Endothelial cell of umbilical vein (primary cell): ENCODE measurements at regions not wholly inside any gene's neighbourhood (a gene's known extent, or its start where the extent isn't known, plus 50 kb on each side); places are given as distances from the start of the nearest gene placed in this dataset.

ENCODE experiments used
- CTCF ChIP-seq, 2 donors: IDR thresholded peaks; 1 replicate in 1 of 2; 2 replicates in 1 of 2; pipeline ENCODE4 v1.5.1; 2011; ENCODE audit warnings: low read length in 2 of 2, mild to moderate bottlenecking in 2 of 2, moderate library complexity in 2 of 2, control low read depth in 1 of 2, inconsistent platforms in 1 of 2, low read depth in 1 of 2; ENCODE audit not compliant: insufficient read depth in 1 of 2; ENCODE audit errors: extremely low read depth in 1 of 2
- EZH2 ChIP-seq: IDR thresholded peaks from 2 replicates; pipeline ENCODE4 v1.6.1; 2012; ENCODE audit warnings: borderline replicate concordance, low read depth, mild to moderate bottlenecking, moderate library complexity, low read length, inconsistent platforms; ENCODE audit not compliant: severe bottlenecking
- JUN ChIP-seq: IDR thresholded peaks from 2 replicates; pipeline ENCODE4 v1.6.1; 2011; ENCODE audit warnings: borderline replicate concordance, low read depth; ENCODE audit not compliant: insufficient read length, insufficient read depth
- MAX ChIP-seq: IDR thresholded peaks from 2 replicates; pipeline ENCODE4 v1.6.1; 2011; ENCODE audit not compliant: insufficient read depth, insufficient read length
- POLR2A ChIP-seq: IDR thresholded peaks from 2 replicates; pipeline ENCODE4 v1.6.1; 2012; ENCODE audit warnings: low read depth, mild to moderate bottlenecking, control low read depth, low read length
- POLR2AphosphoS5 ChIP-seq: IDR thresholded peaks from 2 replicates; pipeline ENCODE4 v1.6.1; 2012; ENCODE audit warnings: low read depth, mild to moderate bottlenecking, control low read depth, low read length, moderate library complexity; ENCODE audit not compliant: insufficient read depth

GRCh38 chr4:10276152-10276551 lies 159.6 kb upstream of the WDR1 start:
- TF ChIP-seq CTCF (IDR thresholded peaks at IDR 0.05; ENCODE audit: extremely low read depth in 1 of 2, insufficient read depth in 1 of 2, low read depth in 1 of 2, low read length in 2 of 2) (no peak), MAX (no peak), POLR2A (no peak), POLR2AphosphoS5 (no peak), EZH2 (no peak), JUN (no peak)
